ENCODE measurements at regions not wholly inside any gene's neighbourhood (a gene's known extent, or its start where the extent isn't known, plus 50 kb on each side); places are given as distances from the start of the nearest gene placed in this dataset.

DNA sequence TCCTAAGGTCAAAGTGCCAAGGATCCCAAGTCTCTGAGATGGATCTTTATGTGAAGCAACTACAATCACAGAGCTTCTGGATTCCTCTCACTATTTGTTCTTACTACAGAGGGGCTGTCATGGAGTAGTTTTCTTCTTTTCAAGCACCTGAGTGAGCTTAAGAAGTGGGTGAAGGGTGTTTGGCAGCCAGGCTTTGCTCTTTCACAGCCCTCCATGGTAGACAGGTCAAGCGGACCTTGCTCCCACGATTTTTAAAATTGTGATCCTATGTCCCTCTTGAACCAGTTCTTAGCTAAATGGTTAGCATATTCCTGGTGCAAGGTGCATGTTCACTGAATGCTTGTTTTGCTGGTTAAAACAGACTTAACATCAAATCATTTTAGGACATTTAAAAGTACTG, 332.2 kb downstream of the GADD45G start:
- no peak overlapping the region for H3K27ac ChIP-seq (ENCODE audit: control insufficient read depth, insufficient read depth, low read length)
- no peaks in the 10 kb centered on the region for H3K36me3 ChIP-seq (ENCODE audit: control insufficient read depth in 2 of 2, extremely low read depth in 1 of 2, insufficient read depth in 2 of 2, low read length in 2 of 2)
- TF ChIP-seq EZH2 (IDR thresholded peaks at IDR 0.05; ENCODE audit: low read length), result no peak
- TF ChIP-seq, protein P1, sequence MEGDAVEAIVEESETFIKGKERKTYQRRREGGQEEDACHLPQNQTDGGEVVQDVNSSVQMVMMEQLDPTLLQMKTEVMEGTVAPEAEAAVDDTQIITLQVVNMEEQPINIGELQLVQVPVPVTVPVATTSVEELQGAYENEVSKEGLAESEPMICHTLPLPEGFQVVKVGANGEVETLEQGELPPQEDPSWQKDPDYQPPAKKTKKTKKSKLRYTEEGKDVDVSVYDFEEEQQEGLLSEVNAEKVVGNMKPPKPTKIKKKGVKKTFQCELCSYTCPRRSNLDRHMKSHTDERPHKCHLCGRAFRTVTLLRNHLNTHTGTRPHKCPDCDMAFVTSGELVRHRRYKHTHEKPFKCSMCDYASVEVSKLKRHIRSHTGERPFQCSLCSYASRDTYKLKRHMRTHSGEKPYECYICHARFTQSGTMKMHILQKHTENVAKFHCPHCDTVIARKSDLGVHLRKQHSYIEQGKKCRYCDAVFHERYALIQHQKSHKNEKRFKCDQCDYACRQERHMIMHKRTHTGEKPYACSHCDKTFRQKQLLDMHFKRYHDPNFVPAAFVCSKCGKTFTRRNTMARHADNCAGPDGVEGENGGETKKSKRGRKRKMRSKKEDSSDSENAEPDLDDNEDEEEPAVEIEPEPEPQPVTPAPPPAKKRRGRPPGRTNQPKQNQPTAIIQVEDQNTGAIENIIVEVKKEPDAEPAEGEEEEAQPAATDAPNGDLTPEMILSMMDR (optimal IDR thresholded peaks at IDR 0.05 in 1 of 3, IDR thresholded peaks at IDR 0.05 in 1 of 3, conservative IDR thresholded peaks at IDR 0.05 in 1 of 3; ENCODE audit: extremely low read depth in 1 of 3, insufficient read depth in 2 of 3, low read length in 3 of 3), result no peak
- no peak overlapping the region for H3K9ac ChIP-seq (ENCODE audit: control insufficient read depth, extremely low read depth, insufficient read depth, low read length)
- no peak overlapping the region for H3K4me2 ChIP-seq (ENCODE audit: control insufficient read depth, extremely low read depth, insufficient read depth, low read depth, low read length)
- no peak overlapping the region for H3K4me3 ChIP-seq (ENCODE audit: control insufficient read depth in 2 of 3, extremely low read depth in 1 of 3, insufficient read depth in 2 of 3, low read depth in 1 of 3, low read length in 3 of 3)
- dilution Hi-C loops (cut with MboI; ENCODE audit: extremely low pct_ligation_motif_present, low sequenced_read_pairs), result no loop called here
- no peak for DNase-seq (ENCODE audit: low read depth, low spot score)
- FAIRE-seq, result no peak
- no peaks in the 10 kb centered on the region for H3K9me1 ChIP-seq (ENCODE audit: control insufficient read depth, extremely low read depth, insufficient read depth, low read length)
- H3K4me1 ChIP-seq (ENCODE audit: control insufficient read depth, extremely low read depth, insufficient read depth, low read length), result peaks cover 3% of the 10 kb centered on the region
- no peaks in the 10 kb centered on the region for H3K79me2 ChIP-seq (ENCODE audit: control insufficient read depth, insufficient read depth, low read length)
- no peaks in the 10 kb centered on the region for H4K20me1 ChIP-seq (ENCODE audit: control insufficient read depth, extremely low read depth, insufficient read depth, low read length)
- no peak overlapping the region for H2AFZ ChIP-seq (ENCODE audit: control insufficient read depth, low read length)
- H3K9me3 ChIP-seq (ENCODE audit: control insufficient read depth, low read depth, low read length), result no peaks in the 10 kb centered on the region
- H3K27me3 ChIP-seq (ENCODE audit: control insufficient read depth, extremely low read depth, insufficient read depth, low read length), result peaks cover 17% of the 10 kb centered on the region

DNA sequence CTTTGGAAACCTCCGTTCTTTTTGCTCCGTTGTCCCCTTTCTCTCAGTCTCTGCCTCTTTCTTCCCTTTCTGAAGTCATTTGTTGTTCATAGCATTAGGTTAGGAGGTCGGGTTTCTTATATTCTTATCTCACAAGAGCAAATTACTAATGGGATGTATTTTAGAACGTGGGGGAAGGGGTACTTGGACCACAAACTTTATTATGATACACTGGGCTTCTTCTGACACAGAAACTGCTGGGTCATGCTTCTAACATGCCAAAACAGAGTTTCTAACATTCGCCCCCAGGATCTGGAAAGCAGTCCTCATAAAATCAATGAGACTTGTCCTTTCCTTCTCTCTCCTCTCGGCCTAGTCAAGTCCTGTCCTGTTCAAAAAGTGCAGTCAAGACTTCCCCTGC, 334.4 kb downstream of the GADD45G start:
- no peak overlapping the region for H3K4me2 ChIP-seq (ENCODE audit: control insufficient read depth, extremely low read depth, insufficient read depth, low read depth, low read length)

More for the DNA sequence above, 334.4 kb downstream of the GADD45G start:
- H3K36me3 ChIP-seq (ENCODE audit: control insufficient read depth in 2 of 2, extremely low read depth in 1 of 2, insufficient read depth in 2 of 2, low read length in 2 of 2), result no peaks in the 10 kb centered on the region
- H3K27ac ChIP-seq (ENCODE audit: control insufficient read depth, insufficient read depth, low read length), result no peak overlapping the region
- peaks cover 24% of the 10 kb centered on the region for H3K27me3 ChIP-seq (ENCODE audit: control insufficient read depth, extremely low read depth, insufficient read depth, low read length)
- H3K9me1 ChIP-seq (ENCODE audit: control insufficient read depth, extremely low read depth, insufficient read depth, low read length), result no peaks in the 10 kb centered on the region
- H3K9ac ChIP-seq (ENCODE audit: control insufficient read depth, extremely low read depth, insufficient read depth, low read length), result no peak overlapping the region
- H3K9me3 ChIP-seq (ENCODE audit: control insufficient read depth, low read depth, low read length), result no peaks in the 10 kb centered on the region
- no peak for FAIRE-seq
- H2AFZ ChIP-seq (ENCODE audit: control insufficient read depth, low read length), result no peak overlapping the region
- TF ChIP-seq EZH2 (IDR thresholded peaks at IDR 0.05; ENCODE audit: low read length), result no peak
- TF ChIP-seq, protein P1 (optimal IDR thresholded peaks at IDR 0.05 in 1 of 3, IDR thresholded peaks at IDR 0.05 in 1 of 3, conservative IDR thresholded peaks at IDR 0.05 in 1 of 3; ENCODE audit: extremely low read depth in 1 of 3, insufficient read depth in 2 of 3, low read length in 3 of 3), result no peak
- H3K4me3 ChIP-seq (ENCODE audit: control insufficient read depth in 2 of 3, extremely low read depth in 1 of 3, insufficient read depth in 2 of 3, low read depth in 1 of 3, low read length in 3 of 3), result no peak overlapping the region
- dilution Hi-C loops (cut with MboI; ENCODE audit: extremely low pct_ligation_motif_present, low sequenced_read_pairs), result no loop called here
- H3K4me1 ChIP-seq (ENCODE audit: control insufficient read depth, extremely low read depth, insufficient read depth, low read length), result peaks cover 3% of the 10 kb centered on the region
- no peaks in the 10 kb centered on the region for H3K79me2 ChIP-seq (ENCODE audit: control insufficient read depth, insufficient read depth, low read length)
- DNase-seq (ENCODE audit: low read depth, low spot score), result no peak
- no peaks in the 10 kb centered on the region for H4K20me1 ChIP-seq (ENCODE audit: control insufficient read depth, extremely low read depth, insufficient read depth, low read length)

Measured in keratinocyte (primary cell).